Type B pancreatic cell (in vitro differentiated cells): ENCODE measurements at regions not wholly inside any gene's neighbourhood (a gene's known extent, or its start where the extent isn't known, plus 50 kb on each side); places are given as distances from the start of the nearest gene placed in this dataset.

Source experiments
- DNase-seq: peaks from one replicate; pipeline ENCODE4 v3.0.0; 2021; ENCODE audit warnings: mixed read lengths; ENCODE audit not compliant: unreplicated experiment; ENCODE audit errors: extremely low spot score
- H3K27ac Mint-ChIP-seq: 2 replicates; pipeline ENCODE4 v1.8.0; 2021; ENCODE audit warnings: mild to moderate bottlenecking, mixed read lengths
- H3K27me3 Mint-ChIP-seq: 2 replicates; pipeline ENCODE4 v1.8.0; 2021; ENCODE audit warnings: mixed read lengths
- H3K36me3 Mint-ChIP-seq: 2 replicates; pipeline ENCODE4 v1.8.0; 2021; ENCODE audit warnings: mixed read lengths
- H3K4me1 Mint-ChIP-seq: one replicate; pipeline ENCODE4 v1.8.0; 2021; ENCODE audit warnings: mixed read lengths; ENCODE audit not compliant: unreplicated experiment
- H3K4me3 Mint-ChIP-seq: 2 replicates; pipeline ENCODE4 v1.8.0; 2021; ENCODE audit warnings: mild to moderate bottlenecking, mixed read lengths
- H3K9me3 Mint-ChIP-seq: 2 replicates; pipeline ENCODE4 v1.8.0; 2021; ENCODE audit warnings: mixed read lengths
- TF ChIP-seq, protein P1 (sequence below): fragments of 200-600 bp; sonication (generic); conservative IDR thresholded peaks from 2 replicates; pipeline ENCODE4 v1.5.0; 2021; ENCODE audit warnings: antibody characterized with exemption, mild to moderate bottlenecking

DNA sequence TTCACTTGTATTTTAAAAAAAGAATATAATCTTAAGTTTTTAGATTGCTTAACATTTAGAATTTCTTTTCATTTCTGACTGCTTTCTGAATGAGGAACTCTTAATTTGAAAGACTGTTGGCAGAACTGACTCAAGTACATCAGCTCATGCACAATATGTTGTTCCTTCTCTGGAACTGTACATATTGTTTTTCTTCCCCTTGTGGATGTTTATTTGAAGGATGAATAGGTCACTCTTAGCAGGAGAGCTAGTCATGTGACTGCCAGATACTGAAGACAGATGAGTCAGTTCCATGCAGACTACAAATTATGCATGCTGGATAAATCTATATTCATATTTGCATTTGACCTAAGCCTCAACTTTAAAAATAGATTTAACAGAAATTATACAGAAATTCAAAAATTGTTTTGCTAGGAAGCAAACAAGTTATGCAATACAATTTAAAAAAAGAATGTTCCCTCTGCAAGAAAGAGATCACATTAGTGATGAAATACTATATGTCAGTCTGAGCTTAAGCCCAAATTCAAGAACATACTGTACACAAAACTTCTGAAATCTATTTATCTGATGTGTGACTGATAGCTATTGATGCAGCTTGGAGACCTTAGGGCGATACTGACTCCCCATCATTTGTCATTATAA lies 1274.9 kb upstream of the GJE1 start:
- H3K9me3 Mint-ChIP-seq: no peaks in the 10 kb centered on the region
- TF ChIP-seq, protein P1, sequence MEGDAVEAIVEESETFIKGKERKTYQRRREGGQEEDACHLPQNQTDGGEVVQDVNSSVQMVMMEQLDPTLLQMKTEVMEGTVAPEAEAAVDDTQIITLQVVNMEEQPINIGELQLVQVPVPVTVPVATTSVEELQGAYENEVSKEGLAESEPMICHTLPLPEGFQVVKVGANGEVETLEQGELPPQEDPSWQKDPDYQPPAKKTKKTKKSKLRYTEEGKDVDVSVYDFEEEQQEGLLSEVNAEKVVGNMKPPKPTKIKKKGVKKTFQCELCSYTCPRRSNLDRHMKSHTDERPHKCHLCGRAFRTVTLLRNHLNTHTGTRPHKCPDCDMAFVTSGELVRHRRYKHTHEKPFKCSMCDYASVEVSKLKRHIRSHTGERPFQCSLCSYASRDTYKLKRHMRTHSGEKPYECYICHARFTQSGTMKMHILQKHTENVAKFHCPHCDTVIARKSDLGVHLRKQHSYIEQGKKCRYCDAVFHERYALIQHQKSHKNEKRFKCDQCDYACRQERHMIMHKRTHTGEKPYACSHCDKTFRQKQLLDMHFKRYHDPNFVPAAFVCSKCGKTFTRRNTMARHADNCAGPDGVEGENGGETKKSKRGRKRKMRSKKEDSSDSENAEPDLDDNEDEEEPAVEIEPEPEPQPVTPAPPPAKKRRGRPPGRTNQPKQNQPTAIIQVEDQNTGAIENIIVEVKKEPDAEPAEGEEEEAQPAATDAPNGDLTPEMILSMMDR: no peak
- H3K27me3 Mint-ChIP-seq: no peaks in the 10 kb centered on the region
- H3K36me3 Mint-ChIP-seq: no peaks in the 10 kb centered on the region
- H3K27ac Mint-ChIP-seq: no peak overlapping the region
- no peak overlapping the region for H3K4me3 Mint-ChIP-seq
- H3K4me1 Mint-ChIP-seq: peaks cover 12% of the 10 kb centered on the region
- no peak for DNase-seq

DNA sequence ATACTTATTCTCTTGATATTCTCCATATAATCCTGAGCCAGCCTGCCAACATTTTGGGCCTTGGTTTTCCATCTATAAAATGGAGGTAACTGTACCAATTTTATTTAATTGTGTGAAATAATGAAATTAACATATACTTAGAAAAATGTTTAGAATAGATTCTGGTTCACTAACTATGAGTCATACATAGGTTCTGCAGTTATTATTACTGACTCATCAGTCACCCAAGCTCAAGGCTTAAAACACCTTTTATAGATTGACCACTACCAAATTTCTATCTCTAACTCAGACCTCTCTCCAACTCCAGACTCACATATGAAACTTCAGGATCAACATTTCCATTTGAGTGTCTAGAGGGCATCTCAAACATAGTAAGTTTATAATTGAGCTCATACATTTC lies 1277.2 kb upstream of the GJE1 start:
- H3K27me3 Mint-ChIP-seq: no peaks in the 10 kb centered on the region

DNA sequence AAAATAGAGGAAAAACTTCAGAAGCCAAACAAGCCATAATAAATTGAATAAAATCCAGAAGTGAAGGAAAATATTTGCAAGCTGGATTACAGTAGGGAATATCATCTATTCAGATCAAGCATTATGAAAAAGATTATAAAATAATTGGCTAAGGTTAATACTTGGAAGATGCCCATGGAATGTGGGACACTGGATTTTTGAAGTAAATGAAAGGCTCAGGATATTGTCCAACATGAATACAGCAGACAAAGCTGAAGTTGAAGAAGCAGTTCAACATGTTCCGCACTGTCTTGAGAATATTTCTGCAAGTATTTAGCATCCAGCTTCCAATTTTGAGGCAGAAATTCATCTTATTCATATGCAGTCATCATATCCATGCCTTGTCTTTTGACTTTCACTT lies 1278.4 kb upstream of the GJE1 start:
- H3K4me3 Mint-ChIP-seq: no peak overlapping the region
- no peaks in the 10 kb centered on the region for H3K27me3 Mint-ChIP-seq
- no peaks in the 10 kb centered on the region for H3K9me3 Mint-ChIP-seq
- TF ChIP-seq, protein P1: no peak
- no peaks in the 10 kb centered on the region for H3K36me3 Mint-ChIP-seq
- H3K4me1 Mint-ChIP-seq: peaks cover 12% of the 10 kb centered on the region
- DNase-seq: no peak
- no peak overlapping the region for H3K27ac Mint-ChIP-seq

More for the DNA sequence above, 1277.2 kb upstream of the GJE1 start:
- DNase-seq: no peak
- no peaks in the 10 kb centered on the region for H3K36me3 Mint-ChIP-seq
- no peak overlapping the region for H3K27ac Mint-ChIP-seq
- no peaks in the 10 kb centered on the region for H3K9me3 Mint-ChIP-seq
- no peak overlapping the region for H3K4me3 Mint-ChIP-seq
- TF ChIP-seq, protein P1: no peak
- peaks cover 12% of the 10 kb centered on the region for H3K4me1 Mint-ChIP-seq

DNA sequence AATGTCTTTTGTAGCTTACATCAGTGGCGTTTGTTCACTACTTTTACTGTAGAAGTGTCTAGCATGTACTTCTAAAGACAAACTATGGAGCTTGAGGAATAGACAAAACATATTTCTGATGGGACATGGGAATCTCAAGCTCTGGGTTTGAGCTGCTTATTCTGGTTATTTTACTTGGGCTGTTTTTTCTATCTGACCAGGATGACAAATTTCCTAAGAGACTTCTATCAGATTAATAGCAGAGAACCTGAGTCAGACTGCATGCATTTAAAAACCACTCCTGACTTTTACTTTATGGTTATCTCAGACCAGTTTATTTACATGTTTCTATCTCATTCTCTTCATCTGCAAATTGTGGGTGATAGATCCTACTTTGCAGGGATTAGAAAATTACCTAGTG lies 1282.3 kb upstream of the GJE1 start:
- TF ChIP-seq, protein P1: no peak
- Mint-ChIP-seq H3K9me3 (no peaks in the 10 kb centered on the region), H3K27ac (no peak overlapping the region), H3K4me3 (no peak overlapping the region), H3K27me3 (no peaks in the 10 kb centered on the region), H3K36me3 (no peaks in the 10 kb centered on the region), H3K4me1 (no peaks in the 10 kb centered on the region)
- DNase-seq: no peak

DNA sequence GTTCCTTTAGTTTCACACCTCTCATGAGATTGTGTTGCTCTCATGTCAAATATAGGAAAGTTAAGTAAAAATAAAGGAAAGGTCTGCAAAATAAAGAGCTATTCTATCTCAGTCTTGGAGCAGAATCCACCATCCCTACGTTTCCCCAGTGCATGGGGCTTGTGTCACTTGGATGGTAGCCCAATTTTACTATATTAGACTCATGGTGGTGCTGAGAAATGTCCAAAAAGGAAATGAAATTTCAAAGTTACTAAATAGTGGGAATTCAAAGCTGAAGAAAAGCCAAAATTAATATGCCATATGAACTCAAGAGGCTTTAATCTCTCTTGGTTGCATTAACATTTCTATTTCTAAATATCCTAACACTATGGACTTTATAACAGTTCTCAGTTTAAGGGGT lies 1283.3 kb upstream of the GJE1 start:
- Mint-ChIP-seq H3K27me3 (no peaks in the 10 kb centered on the region), H3K4me3 (no peak overlapping the region), H3K27ac (no peak overlapping the region), H3K4me1 (no peaks in the 10 kb centered on the region), H3K36me3 (no peaks in the 10 kb centered on the region), H3K9me3 (no peaks in the 10 kb centered on the region)
- no peak for DNase-seq
- TF ChIP-seq, protein P1: no peak

DNA sequence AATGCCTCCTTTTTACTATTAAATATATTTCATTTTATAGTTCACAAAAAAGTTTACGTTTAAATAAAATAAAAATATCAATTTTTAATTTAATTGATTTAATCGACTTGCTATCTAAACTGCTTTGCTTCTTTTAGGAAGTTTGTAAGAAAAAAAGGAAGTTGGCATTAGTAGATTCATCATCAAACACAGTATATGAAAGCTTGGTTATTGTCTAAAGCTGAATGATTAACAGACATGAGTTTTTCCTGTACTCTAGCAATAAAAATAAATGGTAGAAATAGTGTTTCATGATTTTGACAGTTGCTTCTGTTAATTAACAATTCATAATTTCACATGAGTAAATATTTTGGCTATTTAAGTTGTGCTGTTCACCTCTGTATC lies 1285.5 kb upstream of the GJE1 start:
- TF ChIP-seq, protein P1: no peak
- H3K4me1 Mint-ChIP-seq: no peaks in the 10 kb centered on the region

More for the DNA sequence above, 1285.5 kb upstream of the GJE1 start:
- H3K36me3 Mint-ChIP-seq: no peaks in the 10 kb centered on the region
- no peak overlapping the region for H3K27ac Mint-ChIP-seq
- H3K9me3 Mint-ChIP-seq: peaks cover 3% of the 10 kb centered on the region
- H3K27me3 Mint-ChIP-seq: no peaks in the 10 kb centered on the region
- no peak for DNase-seq
- no peak overlapping the region for H3K4me3 Mint-ChIP-seq
